Fibroblast of skin of scalp (primary cell): ENCODE measurements at regions not wholly inside any gene's neighbourhood (a gene's known extent, or its start where the extent isn't known, plus 50 kb on each side); places are given as distances from the start of the nearest gene placed in this dataset.
"Not testable (repeated sequence)": the region's sequence is repeated elsewhere in the genome, so short reads cannot be mapped to it uniquely, and the experiment has no call there.

Experiments used
- DNase-seq: peaks from one replicate; pipeline ENCODE4 v3.0.0-alpha.2; 2013

DNA sequence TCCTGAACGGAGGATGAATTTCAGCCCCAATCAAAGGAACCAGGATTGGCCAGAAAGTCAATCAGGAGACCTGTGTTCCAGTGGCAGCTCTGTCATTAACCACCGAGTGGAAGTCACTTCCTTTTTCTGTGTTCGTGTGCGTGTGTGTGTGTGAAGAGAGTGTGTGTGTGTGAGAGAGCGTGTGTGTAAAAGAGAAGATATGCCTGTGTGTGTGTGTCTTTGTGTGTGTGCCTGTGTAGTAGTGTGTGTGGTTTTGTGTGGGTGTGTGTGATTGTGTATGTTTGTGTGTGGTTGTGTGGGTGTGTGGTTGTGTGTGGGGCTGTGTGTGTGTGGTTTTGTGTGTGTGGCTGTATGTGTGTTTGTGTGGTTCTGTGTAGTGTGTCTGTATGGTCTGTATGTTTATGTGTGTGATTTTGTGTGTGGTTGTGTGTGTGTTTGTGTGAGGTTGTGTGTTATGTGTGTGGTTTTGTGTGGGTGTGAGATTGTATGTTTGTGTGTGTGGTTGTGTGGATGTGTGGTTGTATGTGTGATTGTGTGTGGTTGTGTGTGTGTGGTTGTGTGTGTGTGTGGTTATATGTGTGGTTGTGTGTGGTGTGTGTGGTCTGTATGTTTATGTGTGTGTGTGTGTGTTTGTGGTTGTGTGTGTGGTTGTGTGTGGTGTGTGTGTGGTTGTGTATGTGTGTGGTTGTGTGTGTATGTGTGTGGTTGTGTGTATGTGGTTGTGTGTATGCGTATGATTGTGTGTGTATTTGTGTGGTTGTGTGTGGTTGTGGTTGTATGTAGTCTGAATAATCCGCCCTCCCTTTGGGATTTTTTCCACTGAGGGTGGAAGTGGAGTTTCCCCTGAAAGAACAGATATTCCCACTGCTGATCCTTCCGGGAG, 314.4 kb downstream of the SHQ1 start:
- no peak for DNase-seq

DNA sequence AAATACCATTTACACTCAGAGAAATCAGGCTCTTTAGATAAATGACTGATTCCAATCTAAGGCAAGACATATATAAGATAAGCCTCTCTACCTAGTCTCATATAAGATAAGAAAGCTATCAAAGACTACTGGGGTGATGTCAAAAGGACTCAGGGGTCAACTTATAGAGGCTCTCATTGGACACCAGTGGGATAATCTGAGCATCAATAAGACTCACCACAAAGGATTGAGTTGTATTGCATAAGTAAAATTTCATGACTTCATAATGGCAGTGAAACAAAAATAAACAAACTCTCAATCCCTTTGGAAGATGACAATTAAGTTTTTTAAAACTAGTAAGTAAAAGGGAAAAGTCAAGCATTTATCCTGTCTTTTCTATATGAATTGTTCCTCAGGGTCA, 317.8 kb downstream of the SHQ1 start:
- DNase-seq, result no peak

DNA sequence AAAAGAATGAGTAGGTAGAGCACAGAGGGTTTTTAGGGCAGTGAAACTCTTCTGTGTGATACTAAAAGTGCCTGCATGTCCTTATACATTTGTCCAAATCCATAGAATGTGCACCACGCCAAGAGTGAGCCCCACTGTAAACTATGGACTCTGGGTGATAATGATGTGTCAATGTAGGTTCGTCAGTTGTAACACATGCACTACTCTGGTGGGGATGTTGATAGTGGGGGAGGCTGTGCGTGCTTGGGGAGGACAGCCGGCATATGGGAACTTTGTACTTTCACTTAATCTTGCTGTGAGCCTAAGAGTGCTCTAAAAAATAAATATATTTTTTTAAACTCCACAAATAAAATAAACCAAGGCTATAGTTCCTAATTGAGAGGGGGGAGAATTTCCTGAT, 319.2 kb downstream of the SHQ1 start:
- DNase-seq, result no peak

DNA sequence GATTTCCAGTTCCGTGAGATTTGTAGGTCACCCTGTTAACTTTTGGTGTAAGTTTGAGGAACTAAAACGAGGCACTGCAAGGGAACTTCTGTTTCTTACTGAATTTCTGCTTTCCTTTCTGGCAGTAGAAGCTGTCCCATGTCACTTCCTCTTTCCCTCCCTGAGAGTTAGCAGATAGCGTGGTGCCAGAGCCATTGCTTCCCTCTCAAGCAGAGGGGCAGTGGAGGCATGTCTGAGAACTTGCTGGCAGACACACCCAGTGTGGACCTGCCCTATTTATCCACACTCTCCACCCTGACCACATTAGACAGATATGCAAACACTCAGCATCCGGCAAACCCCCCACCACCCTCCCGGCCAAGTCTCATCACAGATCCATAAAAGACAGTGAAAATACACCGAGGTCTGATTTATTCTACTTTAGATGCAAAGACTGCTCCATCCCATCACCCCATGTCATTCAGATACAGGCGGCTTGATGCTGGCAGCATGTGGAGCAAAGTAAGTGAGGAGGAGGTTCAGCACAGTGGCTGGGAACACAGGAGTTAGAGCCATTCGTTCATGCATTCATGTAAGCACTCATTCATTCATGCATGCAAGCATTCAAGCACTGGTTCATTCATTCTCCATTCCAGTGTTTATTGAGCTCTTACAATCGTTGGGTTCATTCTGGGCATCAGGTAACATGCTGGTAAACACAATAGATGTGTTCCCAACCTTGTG, 324.7 kb downstream of the SHQ1 start:
- DNase-seq, result no peak

DNA sequence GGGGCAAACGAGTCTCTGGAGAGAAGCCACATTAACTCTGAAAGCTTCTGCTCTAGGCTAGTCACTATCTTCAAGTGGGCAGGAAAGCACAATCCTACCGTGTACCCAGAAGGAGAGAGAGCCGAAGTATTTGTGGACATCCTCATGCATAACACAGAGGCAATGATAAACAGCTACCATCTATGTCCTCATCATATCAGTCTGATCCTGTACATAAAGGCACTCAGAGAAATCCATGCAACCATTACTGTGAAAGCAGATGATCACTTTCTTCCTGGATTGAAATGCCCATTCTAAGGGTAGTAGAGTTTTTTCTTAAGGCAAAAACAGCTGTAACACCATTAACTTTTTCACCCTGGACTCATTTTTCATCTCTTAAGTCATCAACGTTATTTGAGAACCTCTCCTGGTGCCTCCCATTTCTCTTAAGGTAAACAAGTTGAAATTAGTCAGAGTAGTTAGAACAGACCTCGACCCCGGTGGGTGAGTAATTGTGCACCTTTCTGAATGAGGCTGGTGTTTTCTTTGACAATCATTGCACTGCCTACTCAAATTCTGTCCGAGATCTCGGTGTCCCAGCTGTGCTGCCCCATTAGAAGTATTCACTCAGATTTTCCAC, 327.4 kb downstream of the SHQ1 start:
- DNase-seq, result peak; percentile 19

DNA sequence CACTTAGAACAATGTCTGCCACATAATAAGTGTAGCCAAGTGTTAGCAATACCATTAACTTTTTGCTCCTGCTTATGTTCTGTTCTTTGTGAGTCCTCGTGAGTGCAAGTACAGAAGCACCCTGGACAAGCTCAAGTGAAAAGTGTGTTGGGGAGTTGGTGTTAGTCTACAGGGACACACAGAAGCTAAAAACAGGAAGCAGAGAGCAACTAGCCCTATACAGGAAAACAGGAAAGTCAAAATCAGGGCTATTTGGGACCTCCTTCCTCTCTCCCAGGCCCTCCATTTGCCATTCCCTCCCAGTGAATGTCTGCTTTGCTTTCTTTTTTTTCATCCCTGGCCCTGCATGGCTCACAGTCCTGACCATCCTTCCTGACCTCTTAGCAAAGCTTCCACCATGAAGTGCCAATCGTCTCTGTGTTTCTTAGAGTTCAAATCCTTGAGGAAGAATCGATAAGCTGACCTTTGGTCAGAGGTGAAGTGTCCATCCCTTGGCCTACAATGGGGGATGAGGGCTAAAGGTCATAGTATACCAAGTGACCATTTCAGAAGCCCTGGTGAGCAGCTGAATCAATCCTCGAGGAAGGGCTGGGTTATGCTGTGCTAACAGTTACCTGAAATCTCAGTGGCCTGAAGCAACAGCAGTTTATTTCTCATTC, 328.2 kb downstream of the SHQ1 start:
- DNase-seq, result no peak

DNA sequence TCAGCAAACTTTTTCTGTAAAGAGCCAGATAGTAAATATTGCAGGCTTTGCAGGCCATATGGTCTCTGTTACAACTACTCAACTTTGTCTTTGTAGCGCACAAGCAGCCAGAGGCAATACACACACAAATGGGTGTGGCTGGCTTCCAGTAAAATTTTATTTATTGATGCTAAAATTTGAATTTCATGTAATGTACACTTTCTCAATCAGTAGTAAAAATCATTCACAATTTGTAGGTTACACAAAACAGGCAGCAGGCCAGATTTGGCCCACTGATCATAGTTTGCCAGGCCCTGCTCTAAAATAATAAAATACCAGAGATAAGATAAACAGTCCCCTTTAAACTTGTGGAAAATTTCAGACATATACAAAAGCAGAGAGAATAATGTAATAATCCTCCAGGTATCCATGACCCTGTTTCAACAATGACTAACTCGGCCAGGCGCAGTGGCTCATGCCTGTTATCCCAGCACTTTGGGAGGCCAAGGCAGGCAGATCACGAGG, 330.3 kb downstream of the SHQ1 start:
- no peak for DNase-seq

DNA sequence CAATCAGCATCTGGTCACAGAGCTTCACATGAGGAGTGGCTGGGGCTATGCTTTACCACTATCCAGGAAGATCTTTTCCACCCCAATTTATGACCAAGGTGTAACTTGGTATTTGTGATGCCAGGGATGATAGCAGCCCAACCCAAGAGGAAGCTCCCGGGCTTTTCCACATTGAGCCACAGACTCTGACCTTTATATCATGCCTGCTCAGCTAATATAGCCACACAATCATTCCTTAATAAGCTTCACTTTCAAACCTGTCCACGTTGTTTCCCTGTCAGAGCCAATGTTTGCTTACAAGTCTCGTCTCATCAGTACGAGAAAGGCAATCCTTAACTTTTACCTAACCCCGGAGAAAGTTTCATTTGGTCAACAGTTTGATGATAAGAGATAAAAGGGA, 330.9 kb downstream of the SHQ1 start:
- DNase-seq, result no peak

DNA sequence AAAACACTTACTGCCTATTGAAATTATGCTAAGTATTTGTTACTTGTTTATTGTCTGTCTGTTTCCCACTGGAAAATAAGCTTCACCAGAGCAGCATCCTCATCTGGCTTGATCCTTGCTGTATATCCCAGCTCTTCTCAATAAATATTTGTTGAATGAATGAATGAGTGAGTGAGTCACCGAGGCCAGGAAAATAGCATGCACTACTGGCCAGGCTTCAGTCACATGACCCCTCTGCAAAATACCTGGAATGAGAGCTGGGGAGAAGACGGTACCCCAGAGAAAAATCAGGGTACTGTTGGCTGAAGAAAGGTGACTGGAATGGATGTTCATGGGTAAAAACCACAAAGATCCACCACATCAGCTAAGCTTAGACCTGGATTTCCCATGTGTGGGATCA, 331.9 kb downstream of the SHQ1 start:
- no peak for DNase-seq

DNA sequence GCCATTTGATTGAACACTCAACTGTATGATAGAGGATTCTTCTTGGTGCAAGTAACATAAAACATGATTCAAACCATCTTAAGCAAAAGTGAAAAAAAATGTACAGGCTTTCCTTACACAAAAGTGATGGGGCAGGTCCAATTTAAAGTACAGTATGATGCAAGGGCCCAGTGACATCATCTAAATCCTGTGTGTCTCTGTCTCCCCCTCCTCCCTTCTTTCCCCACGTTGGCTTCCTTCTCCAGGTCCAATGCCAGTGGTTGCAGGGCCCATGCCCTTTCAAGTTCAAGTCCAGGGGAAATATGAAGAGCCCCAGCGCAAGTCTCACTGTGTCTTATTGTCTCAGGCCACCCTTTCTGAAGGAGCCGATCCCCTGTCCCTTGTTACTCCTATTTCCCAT, 332.3 kb downstream of the SHQ1 start:
- no peak for DNase-seq

DNA sequence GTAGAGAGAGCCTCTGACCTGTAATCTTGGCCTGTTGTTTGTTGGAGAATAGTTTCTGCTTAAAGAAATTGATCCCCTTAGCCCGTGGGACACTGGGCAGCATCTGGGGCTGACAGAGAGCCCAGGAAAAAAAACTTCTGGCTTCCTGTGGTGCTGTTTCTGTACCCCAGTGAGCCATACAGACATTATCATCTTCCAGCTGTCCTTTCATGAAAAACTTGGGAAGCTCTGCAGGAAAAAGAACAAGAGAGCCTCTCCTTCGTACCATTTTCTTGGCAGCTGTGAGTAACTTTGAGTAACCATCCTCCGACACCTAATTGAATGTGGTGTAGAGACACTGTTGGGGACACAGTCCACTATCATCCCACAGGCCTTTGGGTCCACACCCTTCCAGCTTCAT, 333.0 kb downstream of the SHQ1 start:
- DNase-seq, result no peak

DNA sequence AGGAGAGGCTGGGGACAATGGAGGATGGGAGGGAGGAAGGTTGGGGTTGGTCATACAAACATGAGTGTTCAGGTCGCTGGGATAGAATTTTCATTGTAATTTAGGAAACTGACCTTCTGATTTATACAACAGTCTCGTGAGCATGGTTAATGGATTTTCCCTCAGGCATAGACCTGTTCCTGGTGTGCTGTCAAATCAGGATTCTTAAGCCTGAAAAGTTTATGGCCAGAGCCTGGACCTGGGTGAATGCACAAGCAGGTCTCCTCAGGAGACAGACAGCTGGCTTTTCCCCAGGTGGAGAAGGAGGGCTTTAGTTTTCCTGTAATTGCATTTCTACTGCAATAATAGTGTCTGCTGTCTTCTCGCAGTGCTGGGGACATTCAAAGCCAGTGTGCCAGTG, 338.0 kb downstream of the SHQ1 start:
- DNase-seq, result no peak

DNA sequence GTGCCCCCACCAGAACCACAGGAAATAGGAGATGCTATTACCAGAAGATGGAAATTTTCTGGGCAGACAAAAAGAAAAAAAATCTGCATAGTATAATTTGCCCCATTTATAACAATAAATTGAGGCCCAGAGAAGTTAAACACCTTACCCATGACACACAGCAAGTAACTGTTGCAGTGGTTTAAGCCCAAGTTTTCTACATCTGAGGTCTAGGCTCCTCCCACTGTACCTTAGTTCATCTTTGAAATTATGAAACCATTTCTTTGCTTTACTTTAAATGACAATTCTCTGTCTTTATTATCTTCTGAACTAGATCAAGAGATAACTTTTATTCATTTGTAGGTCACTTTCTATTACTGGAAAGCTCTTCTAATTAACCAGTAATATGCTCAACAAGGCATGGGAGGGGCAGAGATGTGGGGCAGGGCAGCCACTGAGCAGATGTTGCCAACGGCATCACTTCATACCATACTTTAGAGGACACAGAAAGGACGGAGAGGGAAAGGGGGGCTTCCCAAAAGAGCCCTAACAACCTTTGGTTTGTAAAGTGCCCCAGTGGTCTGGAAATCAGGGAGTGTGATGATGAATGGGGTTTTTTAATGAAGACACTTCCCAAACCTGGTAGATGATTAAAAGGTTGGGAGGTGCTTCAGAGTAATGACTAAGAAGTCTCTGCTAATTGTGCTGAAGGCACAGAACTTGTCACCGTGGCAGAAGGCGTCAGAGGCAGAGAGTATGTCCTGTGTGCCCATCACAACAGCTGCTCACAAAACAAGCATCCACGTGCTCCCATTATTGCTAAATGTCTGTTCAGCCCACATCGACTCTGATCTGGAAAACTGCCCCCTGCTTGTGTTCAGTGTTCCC, 342.5 kb downstream of the SHQ1 start:
- DNase-seq, result no peak

DNA sequence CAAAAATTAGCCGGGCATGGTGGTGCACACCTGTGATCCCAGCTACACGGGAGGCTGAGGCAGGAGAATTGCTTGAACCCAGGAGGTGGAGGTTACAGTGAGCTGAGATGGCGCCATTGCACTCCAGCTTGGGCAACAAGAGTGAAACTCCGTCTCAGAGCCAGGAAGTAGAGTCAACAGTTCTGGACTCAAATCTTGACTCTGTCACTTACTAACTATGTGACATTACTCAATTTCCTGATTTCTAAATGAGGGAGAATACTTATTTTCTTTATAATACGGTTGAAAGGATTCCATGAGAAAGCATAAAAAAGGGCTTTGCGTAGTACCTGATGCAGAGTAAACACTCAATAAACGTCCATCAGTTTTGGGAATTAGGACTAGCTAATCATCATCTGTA, 350.7 kb downstream of the SHQ1 start:
- not testable (repeated sequence) for DNase-seq

DNA sequence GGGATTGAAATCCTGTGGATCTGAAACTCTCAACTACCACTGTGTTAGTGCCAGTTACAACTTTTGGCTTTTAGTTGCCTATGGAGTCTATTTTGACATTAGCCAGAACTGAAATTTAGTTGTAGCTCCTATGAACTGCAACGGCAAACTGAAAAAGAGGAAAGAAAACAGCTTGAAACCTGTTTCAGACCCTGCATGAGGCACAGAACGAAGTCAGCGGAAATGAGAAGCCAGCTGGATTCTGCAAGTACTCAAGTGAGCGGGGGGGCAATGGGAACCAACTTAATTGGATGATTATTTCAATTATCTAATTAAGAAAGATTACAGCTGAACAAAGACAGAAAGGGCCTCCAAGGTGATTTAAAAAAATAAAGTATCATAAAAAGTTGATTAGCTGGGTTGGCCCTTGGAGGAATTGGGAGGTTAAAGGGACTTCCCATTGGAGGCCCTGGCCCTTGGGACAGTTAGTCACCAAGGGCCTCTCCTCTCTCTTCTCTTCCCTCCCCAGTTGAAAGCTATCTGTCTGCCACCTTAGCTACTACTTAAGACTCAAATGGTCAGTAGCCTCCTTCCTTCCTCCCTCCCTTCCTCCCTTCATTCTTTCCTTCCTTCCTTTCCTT, 352.1 kb downstream of the SHQ1 start:
- no peak for DNase-seq

DNA sequence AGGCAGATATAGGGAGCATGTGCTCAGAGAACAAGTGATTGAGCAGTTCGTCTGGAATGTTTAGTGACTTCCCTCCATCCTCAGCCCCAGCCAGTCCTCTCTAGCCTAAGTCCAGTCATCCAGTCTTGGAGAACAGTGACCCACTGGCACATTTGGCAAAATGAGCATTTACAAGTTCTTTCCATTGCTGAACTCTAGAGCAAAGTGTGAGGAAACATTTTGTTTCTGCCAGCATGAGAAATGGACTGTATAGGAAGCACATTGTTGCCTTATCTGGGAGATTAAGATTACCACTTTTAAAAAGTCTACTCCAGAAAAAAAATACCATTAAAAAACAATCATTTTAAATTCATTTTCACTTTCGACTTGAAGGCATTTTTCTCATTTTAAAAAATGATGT, 353.6 kb downstream of the SHQ1 start:
- DNase-seq, result peak; percentile 23

DNA sequence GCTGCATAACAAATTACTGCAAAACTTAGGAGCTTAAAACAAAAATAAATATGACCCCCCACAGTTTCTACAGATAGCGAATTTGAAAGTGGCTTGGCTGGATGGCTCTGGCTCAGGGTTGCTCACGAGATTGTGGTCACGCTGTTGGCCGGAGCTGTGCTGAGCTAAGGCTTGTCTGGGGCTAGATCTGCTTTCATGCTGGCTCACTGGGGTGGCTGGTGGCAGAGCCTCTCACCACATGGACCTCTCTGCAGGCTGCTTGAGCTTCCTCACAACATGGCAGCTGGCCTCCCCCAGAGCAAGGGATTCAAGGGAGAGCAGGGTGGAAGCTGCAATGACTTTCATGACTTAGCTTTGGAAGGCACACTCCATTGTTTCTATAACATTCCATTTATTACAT, 354.1 kb downstream of the SHQ1 start:
- DNase-seq, result no peak

DNA sequence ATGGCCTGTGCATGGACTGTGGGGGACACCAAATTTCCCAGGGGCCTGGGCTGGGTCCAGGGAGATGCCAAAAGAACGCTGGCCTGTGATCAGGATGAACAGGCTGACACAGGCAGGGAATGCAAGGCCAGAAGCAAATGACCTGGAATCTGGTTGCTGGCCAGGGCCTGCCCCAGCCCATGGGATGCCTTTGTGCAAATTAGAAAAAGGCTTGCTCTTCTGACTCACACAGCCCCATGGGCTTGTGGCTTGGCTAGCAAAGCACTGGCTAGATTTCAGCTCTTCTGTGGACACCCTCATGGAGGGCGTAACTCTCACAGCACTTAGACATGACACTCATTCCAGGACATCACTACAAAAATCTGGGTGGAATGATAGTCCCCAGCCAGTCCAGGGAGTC, 356.0 kb downstream of the SHQ1 start:
- DNase-seq, result peak; percentile 99

DNA sequence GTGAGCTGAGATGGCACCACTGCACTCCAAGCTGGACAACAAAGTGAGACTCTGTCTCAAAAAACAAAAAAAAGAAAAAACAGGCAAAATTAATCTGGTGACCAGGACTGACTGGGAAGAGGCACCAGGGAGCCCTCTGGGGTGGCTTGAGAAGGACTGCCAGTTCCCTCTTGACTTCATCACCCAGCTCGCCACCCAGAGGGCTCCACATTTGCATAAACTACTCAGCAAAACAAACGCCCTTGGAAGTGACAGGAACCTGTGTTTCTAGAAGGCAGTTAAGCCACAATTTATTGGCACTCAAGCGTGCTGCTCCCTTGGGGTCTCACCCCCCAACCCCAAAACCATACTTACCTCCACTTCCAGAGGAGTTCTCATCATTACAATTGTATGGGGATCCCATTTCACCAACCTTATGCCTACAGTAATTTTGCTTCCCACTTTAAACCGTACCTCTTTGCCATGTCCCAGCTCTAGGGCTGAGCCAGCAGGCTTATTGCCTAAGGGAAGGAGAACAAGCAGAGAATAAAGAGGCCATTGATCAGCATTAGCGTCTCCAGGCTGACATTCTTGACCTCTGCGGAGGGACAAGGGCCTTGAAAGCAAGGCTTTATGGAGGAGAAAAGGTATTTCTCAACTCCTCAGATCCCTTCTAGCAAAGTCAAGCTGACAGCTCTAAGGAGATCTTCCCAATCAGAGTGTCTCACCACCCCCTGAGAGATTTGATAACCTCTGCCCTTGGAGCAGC, 357.4 kb downstream of the SHQ1 start:
- no peak for DNase-seq

DNA sequence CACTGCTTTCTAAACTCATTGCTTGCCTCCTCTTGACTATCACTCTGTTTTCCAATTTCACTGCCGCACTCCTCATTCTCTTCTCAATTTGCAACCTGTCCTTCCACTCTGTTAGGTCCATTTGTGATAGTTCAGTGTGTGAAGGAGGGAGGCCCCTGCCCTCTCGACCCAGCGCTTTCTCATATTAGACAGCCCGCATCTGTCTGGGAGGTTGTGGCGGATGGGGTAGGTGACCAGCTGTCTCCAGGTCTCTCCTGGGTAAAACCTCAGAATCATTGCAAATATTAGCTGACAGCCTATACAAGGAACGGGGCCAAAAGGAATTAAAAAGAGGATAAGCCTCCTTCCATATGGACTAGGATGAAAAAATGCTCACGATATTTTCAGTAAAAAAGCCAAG, 358.3 kb downstream of the SHQ1 start:
- DNase-seq, result no peak

DNA sequence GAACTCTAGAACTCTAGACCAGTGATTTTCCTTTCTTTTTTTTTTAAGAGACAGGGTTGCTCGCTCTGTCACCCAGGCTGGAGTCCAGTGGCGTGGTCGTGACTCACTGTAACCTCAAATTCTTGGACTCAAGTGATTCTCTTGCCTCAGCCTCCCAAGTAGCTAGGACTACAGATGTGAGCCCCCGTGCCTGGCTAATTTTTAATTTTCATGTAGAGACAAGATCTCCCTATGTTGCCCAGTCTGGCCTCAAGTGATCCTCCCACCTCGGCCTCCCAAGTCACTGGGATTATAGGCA, 359.6 kb downstream of the SHQ1 start:
- peak; percentile 74 for DNase-seq
